ENCODE measurements at regions not wholly inside any gene's neighbourhood (a gene's known extent, or its start where the extent isn't known, plus 50 kb on each side); places are given as distances from the start of the nearest gene placed in this dataset.
"Not testable (repeated sequence)": the region's sequence is repeated elsewhere in the genome, so short reads cannot be mapped to it uniquely, and the experiment has no call there.

DNA sequence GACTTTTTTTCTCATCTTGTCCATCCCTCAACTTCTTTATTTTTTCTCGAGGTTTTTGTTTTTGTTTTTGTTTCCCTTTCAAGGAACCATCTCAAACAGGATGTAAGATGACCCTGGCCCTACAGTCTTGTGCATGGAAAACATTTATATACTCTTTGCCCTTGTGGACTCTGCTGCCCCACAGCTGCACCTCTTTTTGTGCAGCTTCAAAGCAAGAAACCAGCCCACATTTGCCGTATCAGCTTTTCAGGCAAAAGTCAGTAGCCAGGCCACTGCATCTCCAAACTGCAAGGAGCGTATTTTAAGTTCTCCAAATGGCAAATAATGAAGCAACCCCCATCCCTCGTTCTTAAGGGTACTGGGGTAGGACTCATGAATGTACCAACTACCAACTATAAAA, 756.5 kb downstream of the C4orf33 start:
- intact Hi-C loops (cut with DNase I) = no loop called here
- Histone ChIP-seq H3K9me3 (no peaks in the 10 kb centered on the region), H3K4me3 (no peak overlapping the region), H3K27ac (no peak overlapping the region), H3K27me3 (no peaks in the 10 kb centered on the region), H3K4me1 (no peaks in the 10 kb centered on the region), H3K36me3 (no peaks in the 10 kb centered on the region)
- no peak for DNase-seq (ENCODE audit: extremely low spot score in 2 of 2)
- TF ChIP-seq POLR2A (IDR thresholded peaks at IDR 0.05) (no peak), POLR2AphosphoS5 (IDR thresholded peaks at IDR 0.05; ENCODE audit: insufficient read depth in 1 of 2, low read depth in 1 of 2) (no peak), CTCF (IDR thresholded peaks at IDR 0.05) (no peak)

DNA sequence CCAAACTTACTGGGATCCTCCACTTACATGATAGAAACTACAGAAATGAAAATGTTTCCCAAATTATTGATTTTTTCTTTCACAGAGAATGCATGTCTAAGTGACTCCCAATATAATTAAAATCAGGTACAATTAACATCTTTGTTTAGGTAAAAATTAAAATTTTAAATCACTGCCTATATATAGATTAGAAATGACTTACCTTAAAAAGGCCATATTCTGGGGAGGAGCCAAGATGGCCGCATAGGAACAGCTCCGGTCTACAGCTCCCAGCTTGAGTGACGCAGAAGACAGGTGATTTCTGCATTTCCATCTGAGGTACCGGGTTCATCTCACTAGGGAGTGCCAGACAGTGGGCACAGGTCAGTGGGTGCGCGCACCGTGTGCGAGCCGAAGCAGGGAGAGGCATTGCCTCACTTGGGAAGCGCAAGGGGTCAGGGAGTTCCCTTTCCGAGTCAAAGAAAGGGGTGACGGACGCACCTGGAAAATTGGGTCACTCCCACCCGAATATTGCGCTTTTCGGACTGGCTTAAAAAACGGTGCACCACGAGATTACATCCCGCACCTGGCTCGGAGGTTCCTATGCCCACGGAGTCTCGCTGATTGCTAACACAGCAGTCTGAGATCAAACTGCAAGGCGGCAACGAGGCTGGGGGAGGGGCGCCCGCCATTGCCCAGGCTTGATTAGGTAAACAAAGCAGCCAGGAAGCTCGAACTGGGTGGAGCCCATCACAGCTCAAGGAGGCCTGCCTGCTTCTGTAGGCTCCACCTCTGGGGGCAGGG, 757.9 kb downstream of the C4orf33 start:
- H3K9me3 ChIP-seq; H3K4me1 ChIP-seq; intact Hi-C loops (cut with DNase I); DNase-seq (ENCODE audit: extremely low spot score in 2 of 2); H3K36me3 ChIP-seq; H3K4me3 ChIP-seq; H3K27ac ChIP-seq; H3K27me3 ChIP-seq: not testable (repeated sequence)

- H3K4me3 ChIP-seq = no peak overlapping the region
- DNase-seq (ENCODE audit: extremely low spot score in 2 of 2) = no peak
- H3K9me3 ChIP-seq = no peaks in the 10 kb centered on the region
- no peak for TF ChIP-seq POLR2A (IDR thresholded peaks at IDR 0.05)
- no peak for TF ChIP-seq CTCF (IDR thresholded peaks at IDR 0.05)
- no peak for TF ChIP-seq POLR2AphosphoS5 (IDR thresholded peaks at IDR 0.05; ENCODE audit: insufficient read depth in 1 of 2, low read depth in 1 of 2)
- H3K4me1 ChIP-seq = no peaks in the 10 kb centered on the region
- no peak overlapping the region for H3K27ac ChIP-seq
- intact Hi-C loops (cut with DNase I) = no loop called here
- H3K36me3 ChIP-seq = no peaks in the 10 kb centered on the region
- H3K27me3 ChIP-seq = no peaks in the 10 kb centered on the region
Measured at GRCh38 chr4:129862461-129862860, 766.5 kb downstream of the C4orf33 start.

DNA sequence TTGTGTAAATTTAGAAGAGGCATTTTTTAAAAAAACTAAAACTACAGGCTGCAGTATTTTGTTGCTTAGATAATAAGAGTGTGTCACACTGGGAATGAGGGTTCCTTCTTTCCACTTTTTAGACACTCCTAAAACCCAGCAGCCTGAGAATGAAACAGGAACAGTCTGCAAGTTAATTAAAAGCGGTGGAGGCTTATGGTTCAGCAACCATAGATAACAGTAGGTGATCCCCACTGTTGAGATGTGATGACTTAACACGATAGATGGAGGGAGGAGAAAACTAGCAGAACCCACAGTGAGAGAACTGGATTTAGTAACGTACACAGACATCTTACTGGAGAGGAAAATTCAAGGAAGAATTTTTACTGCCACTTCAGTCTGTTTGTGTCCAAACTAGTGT, 767.3 kb downstream of the C4orf33 start:
- Histone ChIP-seq H3K27ac (no peak overlapping the region), H3K9me3 (no peaks in the 10 kb centered on the region), H3K4me3 (no peak overlapping the region), H3K27me3 (no peaks in the 10 kb centered on the region), H3K4me1 (no peaks in the 10 kb centered on the region), H3K36me3 (no peaks in the 10 kb centered on the region)
- no peak for TF ChIP-seq POLR2AphosphoS5 (IDR thresholded peaks at IDR 0.05; ENCODE audit: insufficient read depth in 1 of 2, low read depth in 1 of 2)
- TF ChIP-seq CTCF (IDR thresholded peaks at IDR 0.05) = no peak
- TF ChIP-seq POLR2A (IDR thresholded peaks at IDR 0.05) = no peak
- DNase-seq (ENCODE audit: extremely low spot score in 2 of 2) = no peak
- intact Hi-C loops (cut with DNase I) = no loop called here

GRCh38 chr4:129883996-129884395, 788.0 kb downstream of the C4orf33 start:
- intact Hi-C loops (cut with DNase I) = no loop called here
- no peaks in the 10 kb centered on the region for H3K4me1 ChIP-seq
- DNase-seq (ENCODE audit: extremely low spot score in 2 of 2) = no peak
- H3K27ac ChIP-seq = no peak overlapping the region
- no peaks in the 10 kb centered on the region for H3K36me3 ChIP-seq
- H3K4me3 ChIP-seq = no peak overlapping the region
- TF ChIP-seq CTCF (IDR thresholded peaks at IDR 0.05) (no peak), POLR2A (IDR thresholded peaks at IDR 0.05) (no peak), POLR2AphosphoS5 (IDR thresholded peaks at IDR 0.05; ENCODE audit: insufficient read depth in 1 of 2, low read depth in 1 of 2) (no peak)
- no peaks in the 10 kb centered on the region for H3K9me3 ChIP-seq
- no peaks in the 10 kb centered on the region for H3K27me3 ChIP-seq

All from vagina (tissue), 2 donors.